Erythroblast (primary cell): ENCODE measurements at regions not wholly inside any gene's neighbourhood (a gene's known extent, or its start where the extent isn't known, plus 50 kb on each side); places are given as distances from the start of the nearest gene placed in this dataset.

Experiments
- GATA1 ChIP-seq: IDR thresholded peaks from 2 replicates; pipeline ENCODE4 v1.6.1; 2011; ENCODE audit warnings: low read depth, mild to moderate bottlenecking, control low read depth, low read length, moderate library complexity
- POLR2A ChIP-seq: IDR thresholded peaks from 2 replicates; pipeline ENCODE4 v1.6.1; 2011; ENCODE audit warnings: mild to moderate bottlenecking, low read length

DNA sequence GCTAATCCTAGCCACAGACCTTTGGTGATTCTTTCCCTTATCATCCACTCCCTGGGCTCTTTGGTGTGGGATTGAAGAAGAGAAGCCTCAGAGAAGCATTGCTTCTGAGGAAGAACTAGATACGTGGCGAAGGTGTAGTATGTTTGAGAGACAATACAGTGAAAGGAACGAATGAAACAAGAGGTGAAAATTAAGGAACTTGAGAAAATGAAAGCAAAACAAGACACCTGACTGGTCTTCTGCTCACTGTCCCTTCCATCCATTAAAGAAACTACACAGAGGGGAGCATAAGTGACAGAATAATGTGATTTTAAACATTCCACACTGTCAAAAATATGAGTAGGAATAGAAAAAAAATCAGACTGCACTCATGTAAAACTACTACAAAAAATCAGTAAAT lies 219.6 kb upstream of the NPSR1 start:
- no peak for TF ChIP-seq POLR2A
- no peak for TF ChIP-seq GATA1
